ENCODE measurements at regions not wholly inside any gene's neighbourhood (a gene's known extent, or its start where the extent isn't known, plus 50 kb on each side); places are given as distances from the start of the nearest gene placed in this dataset.

DNA sequence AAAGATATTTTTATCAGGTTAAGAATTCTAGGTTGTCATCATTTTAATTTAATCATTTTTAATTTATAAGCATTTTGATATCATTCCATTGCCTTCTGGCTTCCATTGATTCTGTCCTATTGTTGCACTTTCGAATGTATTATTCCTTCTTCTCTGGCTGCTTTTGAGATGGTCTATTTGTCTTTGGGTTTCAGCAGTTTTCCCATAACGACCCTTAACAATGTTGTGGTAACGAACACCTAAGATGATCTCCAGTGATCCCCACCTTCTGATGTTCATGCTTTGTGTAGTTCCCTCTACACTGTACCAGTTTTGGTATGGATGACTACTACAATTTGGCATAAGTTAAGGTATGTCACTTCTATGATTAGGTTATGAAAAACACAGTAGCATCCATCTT, 59.9 kb downstream of the MINAR1 start:
- TF ChIP-seq, protein P1, sequence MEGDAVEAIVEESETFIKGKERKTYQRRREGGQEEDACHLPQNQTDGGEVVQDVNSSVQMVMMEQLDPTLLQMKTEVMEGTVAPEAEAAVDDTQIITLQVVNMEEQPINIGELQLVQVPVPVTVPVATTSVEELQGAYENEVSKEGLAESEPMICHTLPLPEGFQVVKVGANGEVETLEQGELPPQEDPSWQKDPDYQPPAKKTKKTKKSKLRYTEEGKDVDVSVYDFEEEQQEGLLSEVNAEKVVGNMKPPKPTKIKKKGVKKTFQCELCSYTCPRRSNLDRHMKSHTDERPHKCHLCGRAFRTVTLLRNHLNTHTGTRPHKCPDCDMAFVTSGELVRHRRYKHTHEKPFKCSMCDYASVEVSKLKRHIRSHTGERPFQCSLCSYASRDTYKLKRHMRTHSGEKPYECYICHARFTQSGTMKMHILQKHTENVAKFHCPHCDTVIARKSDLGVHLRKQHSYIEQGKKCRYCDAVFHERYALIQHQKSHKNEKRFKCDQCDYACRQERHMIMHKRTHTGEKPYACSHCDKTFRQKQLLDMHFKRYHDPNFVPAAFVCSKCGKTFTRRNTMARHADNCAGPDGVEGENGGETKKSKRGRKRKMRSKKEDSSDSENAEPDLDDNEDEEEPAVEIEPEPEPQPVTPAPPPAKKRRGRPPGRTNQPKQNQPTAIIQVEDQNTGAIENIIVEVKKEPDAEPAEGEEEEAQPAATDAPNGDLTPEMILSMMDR (IDR thresholded peaks at IDR 0.05), result no peak
- no peak for TF ChIP-seq POLR2A (IDR thresholded peaks at IDR 0.05)
